ENCODE measurements at regions not wholly inside any gene's neighbourhood (a gene's known extent, or its start where the extent isn't known, plus 50 kb on each side); places are given as distances from the start of the nearest gene placed in this dataset.

- Histone ChIP-seq H3K27me3 (no peaks in the 10 kb centered on the region), H3K4me1 (no peaks in the 10 kb centered on the region), H3K9ac (ENCODE audit: low read depth in 2 of 2, low read length in 2 of 2) (no peak overlapping the region), H3K4me3 (no peak overlapping the region), H3K36me3 (no peaks in the 10 kb centered on the region), H3K9me3 (no peaks in the 10 kb centered on the region), H3K27ac (no peak overlapping the region)
- DNase-seq = no peak
- intact Hi-C loops (cut with DNase I) = no loop called here
- no peak for TF ChIP-seq CTCF (IDR thresholded peaks at IDR 0.05)
Measured at GRCh38 chr1:101364370-101365120, 127.7 kb downstream of the S1PR1 start.

- H3K4me3 ChIP-seq = no peak overlapping the region
- intact Hi-C loops (cut with DNase I) = no loop called here
- DNase-seq = no peak
- H3K4me1 ChIP-seq = no peaks in the 10 kb centered on the region
- H3K9me3 ChIP-seq = no peaks in the 10 kb centered on the region
- no peak for TF ChIP-seq CTCF (IDR thresholded peaks at IDR 0.05)
- no peaks in the 10 kb centered on the region for H3K27me3 ChIP-seq
- H3K27ac ChIP-seq = no peak overlapping the region
- no peaks in the 10 kb centered on the region for H3K36me3 ChIP-seq
- no peak overlapping the region for H3K9ac ChIP-seq (ENCODE audit: low read depth in 2 of 2, low read length in 2 of 2)
Measured at GRCh38 chr1:101365186-101365585, 128.4 kb downstream of the S1PR1 start.

- H3K4me3 ChIP-seq = no peak overlapping the region
- H3K27me3 ChIP-seq = no peaks in the 10 kb centered on the region
- DNase-seq = no peak
- H3K4me1 ChIP-seq = no peaks in the 10 kb centered on the region
- no peaks in the 10 kb centered on the region for H3K36me3 ChIP-seq
- H3K9ac ChIP-seq (ENCODE audit: low read depth in 2 of 2, low read length in 2 of 2) = no peak overlapping the region
- H3K27ac ChIP-seq = no peak overlapping the region
- no peak for TF ChIP-seq CTCF (IDR thresholded peaks at IDR 0.05)
- no peaks in the 10 kb centered on the region for H3K9me3 ChIP-seq
- intact Hi-C loops (cut with DNase I) = no loop called here
Measured at GRCh38 chr1:101365878-101366277, 129.1 kb downstream of the S1PR1 start.

GRCh38 chr1:101366513-101367215 lies 129.8 kb downstream of the S1PR1 start:
- Histone ChIP-seq H3K4me1 (no peaks in the 10 kb centered on the region), H3K27ac (no peak overlapping the region), H3K9ac (ENCODE audit: low read depth in 2 of 2, low read length in 2 of 2) (no peak overlapping the region), H3K36me3 (no peaks in the 10 kb centered on the region), H3K4me3 (no peak overlapping the region), H3K9me3 (no peaks in the 10 kb centered on the region), H3K27me3 (no peaks in the 10 kb centered on the region)
- no peak for DNase-seq
- intact Hi-C loops (cut with DNase I) = no loop called here
- no peak for TF ChIP-seq CTCF (IDR thresholded peaks at IDR 0.05)

- H3K9me3 ChIP-seq = no peaks in the 10 kb centered on the region
- no peak overlapping the region for H3K27ac ChIP-seq
- no peak for TF ChIP-seq CTCF (IDR thresholded peaks at IDR 0.05)
- intact Hi-C loops (cut with DNase I) = no loop called here
- no peaks in the 10 kb centered on the region for H3K36me3 ChIP-seq
- H3K4me3 ChIP-seq = no peak overlapping the region
- H3K9ac ChIP-seq (ENCODE audit: low read depth in 2 of 2, low read length in 2 of 2) = no peak overlapping the region
- no peak for DNase-seq
- H3K27me3 ChIP-seq = no peaks in the 10 kb centered on the region
- H3K4me1 ChIP-seq = no peaks in the 10 kb centered on the region
Measured at GRCh38 chr1:101367630-101368029, 130.8 kb downstream of the S1PR1 start.
